ENCODE measurements at regions not wholly inside any gene's neighbourhood (a gene's known extent, or its start where the extent isn't known, plus 50 kb on each side); places are given as distances from the start of the nearest gene placed in this dataset.

DNA sequence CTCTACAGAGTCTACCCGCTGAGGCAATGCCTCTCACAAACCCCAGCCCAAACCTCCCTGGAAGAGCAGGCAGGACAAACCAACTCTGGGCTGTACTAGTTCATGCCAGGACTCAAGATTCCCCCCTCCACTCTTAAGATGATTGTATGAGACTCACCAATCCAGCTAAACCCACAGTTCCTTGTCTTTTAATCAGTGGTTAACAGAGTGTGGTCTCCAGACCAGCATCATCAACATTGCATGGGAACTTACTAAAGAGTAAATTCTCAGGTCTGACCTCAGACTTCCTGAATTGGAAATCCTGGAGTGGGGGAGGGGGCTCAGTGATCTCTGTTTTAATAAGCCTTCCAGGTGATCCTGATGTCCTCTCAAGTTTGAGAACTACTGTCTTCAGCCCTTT, 240.9 kb downstream of the GAS1 start:
- no peak overlapping the region for H3K27ac ChIP-seq (ENCODE audit: low read depth, low read length)
- POLR2A ChIA-PET, result no interaction called here
- ATAC-seq, result no peak
- Mint-ChIP-seq H3K36me3 (no peaks in the 10 kb centered on the region), H3K27ac (no peak overlapping the region), H3K9me3 (peaks cover 0 to 1% (median 0%) of the 10 kb centered on the region in 11 donors), H3K4me1 (no peaks in the 10 kb centered on the region), H3K4me3 (no peak overlapping the region), H3K27me3 (peaks cover 0 to 13% (median 3%) of the 10 kb centered on the region in 5 donors)
- no peaks in the 10 kb centered on the region for H3K27me3 ChIP-seq (ENCODE audit: control insufficient read depth in 2 of 2, insufficient read depth in 2 of 2, low read length in 2 of 2)
- H3K4me1 ChIP-seq (ENCODE audit: control insufficient read depth in 2 of 2, insufficient read depth in 2 of 2, low read length in 2 of 2), result no peaks in the 10 kb centered on the region
- H3K36me3 ChIP-seq (ENCODE audit: control insufficient read depth in 2 of 3, insufficient read depth in 3 of 3, low read length in 3 of 3), result no peaks in the 10 kb centered on the region
- DNase-seq, result no peak
- no peaks in the 10 kb centered on the region for H3K9me3 ChIP-seq (ENCODE audit: control insufficient read depth in 2 of 3, low read length in 3 of 3)
- CTCF ChIA-PET, result no interaction called here
- intact Hi-C loops (cut with micrococcal nuclease), result no loop called here
- H3K4me3 ChIP-seq (ENCODE audit: low read length), result no peak overlapping the region

DNA sequence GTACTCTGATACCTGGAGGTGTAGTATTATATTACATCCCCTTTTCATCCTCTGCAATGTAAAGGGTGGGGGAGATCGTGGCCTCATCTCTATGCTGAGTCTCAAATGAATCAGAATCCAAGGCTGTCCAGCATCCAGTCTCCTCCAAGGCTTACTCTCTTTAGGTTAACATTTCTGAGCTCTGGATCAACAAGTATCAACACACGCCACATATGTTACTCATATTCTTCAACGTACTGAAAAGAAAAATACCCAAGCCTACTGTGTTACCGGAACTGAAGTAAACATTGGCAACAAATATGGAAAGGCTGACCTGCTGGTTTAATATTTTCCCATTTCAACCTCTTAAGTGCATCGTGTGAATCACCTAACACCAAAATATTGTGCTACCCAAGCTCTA, 241.8 kb downstream of the GAS1 start:
- Mint-ChIP-seq H3K27me3 (peaks cover 0 to 13% (median 3%) of the 10 kb centered on the region in 5 donors), H3K4me1 (no peaks in the 10 kb centered on the region), H3K36me3 (no peaks in the 10 kb centered on the region), H3K4me3 (no peak overlapping the region), H3K27ac (no peak overlapping the region), H3K9me3 (peaks cover 0 to 1% (median 0%) of the 10 kb centered on the region in 11 donors)
- ChIA-PET CTCF (no interaction called here), POLR2A (no interaction called here)
- Histone ChIP-seq H3K4me3 (ENCODE audit: low read length) (no peak overlapping the region), H3K27ac (ENCODE audit: low read depth, low read length) (no peak overlapping the region), H3K27me3 (ENCODE audit: control insufficient read depth in 2 of 2, insufficient read depth in 2 of 2, low read length in 2 of 2) (no peaks in the 10 kb centered on the region), H3K36me3 (ENCODE audit: control insufficient read depth in 2 of 3, insufficient read depth in 3 of 3, low read length in 3 of 3) (no peaks in the 10 kb centered on the region), H3K4me1 (ENCODE audit: control insufficient read depth in 2 of 2, insufficient read depth in 2 of 2, low read length in 2 of 2) (no peaks in the 10 kb centered on the region), H3K9me3 (ENCODE audit: control insufficient read depth in 2 of 3, low read length in 3 of 3) (no peaks in the 10 kb centered on the region)
- no peak for DNase-seq
- intact Hi-C loops (cut with micrococcal nuclease), result no loop called here
- no peak for ATAC-seq

- intact Hi-C loops (cut with micrococcal nuclease), result no loop called here
- Histone ChIP-seq H3K36me3 (ENCODE audit: control insufficient read depth in 2 of 3, insufficient read depth in 3 of 3, low read length in 3 of 3) (no peaks in the 10 kb centered on the region), H3K4me3 (ENCODE audit: low read length) (no peak overlapping the region), H3K27me3 (ENCODE audit: control insufficient read depth in 2 of 2, insufficient read depth in 2 of 2, low read length in 2 of 2) (no peaks in the 10 kb centered on the region), H3K4me1 (ENCODE audit: control insufficient read depth in 2 of 2, insufficient read depth in 2 of 2, low read length in 2 of 2) (no peaks in the 10 kb centered on the region), H3K27ac (ENCODE audit: low read depth, low read length) (no peak overlapping the region), H3K9me3 (ENCODE audit: control insufficient read depth in 2 of 3, low read length in 3 of 3) (no peaks in the 10 kb centered on the region)
- H3K36me3 Mint-ChIP-seq, result no peaks in the 10 kb centered on the region
- ChIA-PET POLR2A (no interaction called here), CTCF (no interaction called here)
- H3K9me3 Mint-ChIP-seq, result no peaks in the 10 kb centered on the region
- ATAC-seq (no peak), DNase-seq (no peak)
- no peaks in the 10 kb centered on the region for H3K4me1 Mint-ChIP-seq
- peaks cover 0 to 19% (median 9%) of the 10 kb centered on the region in 5 donors for H3K27me3 Mint-ChIP-seq
- H3K27ac Mint-ChIP-seq, result no peak overlapping the region
- no peak overlapping the region for H3K4me3 Mint-ChIP-seq
These were observed 244.0 kb downstream of the GAS1 start for GRCh38 chr9:86703346-86703745.

DNA sequence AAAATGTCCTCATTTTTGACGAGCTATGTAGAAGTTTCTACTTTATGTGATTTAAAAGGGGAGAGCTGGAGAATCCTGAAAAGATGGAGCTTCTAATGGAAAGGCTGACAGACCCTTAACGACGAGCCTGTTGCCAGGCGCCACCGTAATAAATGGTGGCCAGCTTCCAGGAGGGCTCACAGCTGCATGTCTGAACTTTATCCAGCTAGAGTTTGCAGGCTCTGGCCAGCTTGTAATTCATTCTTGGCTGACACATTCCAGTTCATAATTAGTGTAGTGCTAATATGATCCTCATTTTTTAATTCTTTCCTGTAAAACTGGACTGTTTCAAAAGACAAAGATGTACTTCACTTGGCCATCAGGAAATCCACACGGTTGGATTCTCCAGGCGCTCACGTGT, 246.7 kb downstream of the GAS1 start:
- ChIA-PET CTCF (no interaction called here), POLR2A (no interaction called here)
- intact Hi-C loops (cut with micrococcal nuclease), result no loop called here
- H3K4me3 ChIP-seq (ENCODE audit: low read length), result no peak overlapping the region
- no peaks in the 10 kb centered on the region for H3K36me3 Mint-ChIP-seq
- H3K9me3 Mint-ChIP-seq, result no peaks in the 10 kb centered on the region
- ATAC-seq (no peak), DNase-seq (no peak)
- H3K4me1 ChIP-seq (ENCODE audit: control insufficient read depth in 2 of 2, insufficient read depth in 2 of 2, low read length in 2 of 2), result no peaks in the 10 kb centered on the region
- no peaks in the 10 kb centered on the region for H3K36me3 ChIP-seq (ENCODE audit: control insufficient read depth in 2 of 3, insufficient read depth in 3 of 3, low read length in 3 of 3)
- H3K27ac ChIP-seq (ENCODE audit: low read depth, low read length), result no peak overlapping the region
- H3K4me3 Mint-ChIP-seq, result no peak overlapping the region
- H3K27me3 Mint-ChIP-seq, result peaks cover 0 to 19% (median 13%) of the 10 kb centered on the region in 5 donors
- H3K4me1 Mint-ChIP-seq, result no peaks in the 10 kb centered on the region
- H3K9me3 ChIP-seq (ENCODE audit: control insufficient read depth in 2 of 3, low read length in 3 of 3), result no peaks in the 10 kb centered on the region
- no peak overlapping the region for H3K27ac Mint-ChIP-seq
- H3K27me3 ChIP-seq (ENCODE audit: control insufficient read depth in 2 of 2, insufficient read depth in 2 of 2, low read length in 2 of 2), result no peaks in the 10 kb centered on the region

- DNase-seq (no peak), ATAC-seq (no peak)
- no peaks in the 10 kb centered on the region for H3K9me3 Mint-ChIP-seq
- no peaks in the 10 kb centered on the region for H3K36me3 Mint-ChIP-seq
- no peaks in the 10 kb centered on the region for H3K4me1 ChIP-seq (ENCODE audit: control insufficient read depth in 2 of 2, insufficient read depth in 2 of 2, low read length in 2 of 2)
- CTCF ChIA-PET, result no interaction called here
- H3K27ac ChIP-seq (ENCODE audit: low read depth, low read length), result no peak overlapping the region
- intact Hi-C loops (cut with micrococcal nuclease), result no loop called here
- no peak overlapping the region for H3K4me3 Mint-ChIP-seq
- H3K9me3 ChIP-seq (ENCODE audit: control insufficient read depth in 2 of 3, low read length in 3 of 3), result no peaks in the 10 kb centered on the region
- no peaks in the 10 kb centered on the region for H3K4me1 Mint-ChIP-seq
- POLR2A ChIA-PET, result no interaction called here
- H3K27me3 Mint-ChIP-seq, result peaks cover 0 to 16% (median 11%) of the 10 kb centered on the region in 5 donors
- H3K4me3 ChIP-seq (ENCODE audit: low read length), result no peak overlapping the region
- no peaks in the 10 kb centered on the region for H3K27me3 ChIP-seq (ENCODE audit: control insufficient read depth in 2 of 2, insufficient read depth in 2 of 2, low read length in 2 of 2)
- no peak overlapping the region for H3K27ac Mint-ChIP-seq
- H3K36me3 ChIP-seq (ENCODE audit: control insufficient read depth in 2 of 3, insufficient read depth in 3 of 3, low read length in 3 of 3), result no peaks in the 10 kb centered on the region
These were observed 249.3 kb downstream of the GAS1 start for GRCh38 chr9:86697999-86698398.

DNA sequence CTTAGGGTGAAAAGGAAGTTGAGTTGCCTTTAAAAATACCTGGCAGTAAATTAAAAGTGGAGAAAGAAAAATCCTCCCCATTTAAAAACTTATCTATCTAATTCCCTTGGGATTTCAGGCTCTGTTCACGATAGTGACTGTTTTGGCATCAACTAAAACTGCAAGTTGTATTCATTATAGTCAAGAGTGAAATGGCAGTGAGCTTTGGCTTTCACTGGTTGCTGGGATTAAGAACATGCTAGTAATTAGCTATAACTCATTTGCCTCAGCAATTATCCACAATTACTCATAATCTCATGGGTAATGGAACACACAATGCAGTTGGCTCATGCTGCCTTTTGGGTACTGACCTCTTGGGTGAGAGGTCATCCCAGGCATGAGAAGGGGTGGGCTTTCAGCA, 250.1 kb downstream of the GAS1 start:
- peaks cover 3 to 19% (median 16%) of the 10 kb centered on the region in 5 donors for H3K27me3 Mint-ChIP-seq
- no peaks in the 10 kb centered on the region for H3K36me3 Mint-ChIP-seq
- Histone ChIP-seq H3K4me1 (ENCODE audit: control insufficient read depth in 2 of 2, insufficient read depth in 2 of 2, low read length in 2 of 2) (no peaks in the 10 kb centered on the region), H3K27me3 (ENCODE audit: control insufficient read depth in 2 of 2, insufficient read depth in 2 of 2, low read length in 2 of 2) (no peaks in the 10 kb centered on the region), H3K27ac (ENCODE audit: low read depth, low read length) (no peak overlapping the region), H3K36me3 (ENCODE audit: control insufficient read depth in 2 of 3, insufficient read depth in 3 of 3, low read length in 3 of 3) (no peaks in the 10 kb centered on the region), H3K4me3 (ENCODE audit: low read length) (no peak overlapping the region), H3K9me3 (ENCODE audit: control insufficient read depth in 2 of 3, low read length in 3 of 3) (no peaks in the 10 kb centered on the region)
- ATAC-seq (no peak), DNase-seq (no peak)
- H3K4me1 Mint-ChIP-seq, result no peaks in the 10 kb centered on the region
- no peak overlapping the region for H3K4me3 Mint-ChIP-seq
- ChIA-PET POLR2A (no interaction called here), CTCF (no interaction called here)
- H3K27ac Mint-ChIP-seq, result no peak overlapping the region
- intact Hi-C loops (cut with micrococcal nuclease), result no loop called here
- H3K9me3 Mint-ChIP-seq, result peaks cover 0 to 3% (median 0%) of the 10 kb centered on the region in 11 donors

- no peaks in the 10 kb centered on the region for H3K36me3 ChIP-seq (ENCODE audit: control insufficient read depth in 2 of 3, insufficient read depth in 3 of 3, low read length in 3 of 3)
- Mint-ChIP-seq H3K4me3 (no peak overlapping the region), H3K9me3 (peaks cover 0 to 3% (median 0%) of the 10 kb centered on the region in 11 donors), H3K27me3 (peaks cover 3 to 32% (median 14%) of the 10 kb centered on the region in 5 donors), H3K27ac (no peak overlapping the region), H3K36me3 (no peaks in the 10 kb centered on the region), H3K4me1 (no peaks in the 10 kb centered on the region)
- POLR2A ChIA-PET, result no interaction called here
- ATAC-seq (no peak), DNase-seq (no peak)
- H3K27ac ChIP-seq (ENCODE audit: low read depth, low read length), result no peak overlapping the region
- no peaks in the 10 kb centered on the region for H3K27me3 ChIP-seq (ENCODE audit: control insufficient read depth in 2 of 2, insufficient read depth in 2 of 2, low read length in 2 of 2)
- intact Hi-C loops (cut with micrococcal nuclease), result no loop called here
- H3K4me3 ChIP-seq (ENCODE audit: low read length), result no peak overlapping the region
- CTCF ChIA-PET, result no interaction called here
- H3K9me3 ChIP-seq (ENCODE audit: control insufficient read depth in 2 of 3, low read length in 3 of 3), result no peaks in the 10 kb centered on the region
- no peaks in the 10 kb centered on the region for H3K4me1 ChIP-seq (ENCODE audit: control insufficient read depth in 2 of 2, insufficient read depth in 2 of 2, low read length in 2 of 2)
These were observed 251.3 kb downstream of the GAS1 start for GRCh38 chr9:86695910-86696424.
